ENCODE measurements at regions not wholly inside any gene's neighbourhood (a gene's known extent, or its start where the extent isn't known, plus 50 kb on each side); places are given as distances from the start of the nearest gene placed in this dataset.

DNA sequence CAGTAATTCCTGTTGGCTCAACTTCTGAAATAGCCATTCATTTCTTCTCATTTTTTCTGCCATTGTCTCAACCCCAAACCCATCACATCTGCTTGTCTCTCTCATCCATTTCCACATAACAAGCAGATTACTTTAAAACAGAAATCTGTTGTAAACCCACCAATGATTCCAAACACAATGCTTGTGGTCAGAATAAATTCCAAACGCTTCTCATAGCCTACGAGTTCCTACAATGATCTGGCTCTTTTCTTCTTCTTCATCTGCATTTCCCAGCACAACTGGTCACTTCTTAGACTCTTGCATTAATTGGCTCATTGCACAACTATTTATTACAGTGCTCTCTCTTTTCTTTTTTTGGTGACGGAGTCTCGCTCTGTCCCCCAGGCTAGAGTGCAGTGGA, 364.1 kb downstream of the GATA3 start:
- no peak for ATAC-seq
- DNase-seq, result no peak

DNA sequence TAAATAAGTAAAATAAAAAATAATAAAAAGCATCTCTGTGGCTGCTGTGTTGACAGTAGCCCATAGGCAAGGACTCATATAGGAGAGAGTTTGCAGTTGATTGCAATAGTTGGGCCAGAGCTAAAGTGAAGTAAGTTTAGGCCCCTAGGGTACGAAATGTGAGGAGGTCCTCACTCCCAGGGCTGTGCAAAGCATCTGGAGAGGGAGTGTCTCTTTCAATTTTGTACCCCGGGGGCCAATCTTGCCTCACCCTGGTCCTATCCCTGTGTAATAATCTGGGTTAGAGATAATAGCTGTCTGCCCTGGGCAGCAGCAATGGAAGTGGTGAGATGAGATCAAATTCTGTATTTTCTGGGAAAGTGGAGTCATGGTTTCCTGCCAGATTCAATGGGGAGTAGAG, 365.7 kb downstream of the GATA3 start:
- DNase-seq (no peak), ATAC-seq (no peak)

DNA sequence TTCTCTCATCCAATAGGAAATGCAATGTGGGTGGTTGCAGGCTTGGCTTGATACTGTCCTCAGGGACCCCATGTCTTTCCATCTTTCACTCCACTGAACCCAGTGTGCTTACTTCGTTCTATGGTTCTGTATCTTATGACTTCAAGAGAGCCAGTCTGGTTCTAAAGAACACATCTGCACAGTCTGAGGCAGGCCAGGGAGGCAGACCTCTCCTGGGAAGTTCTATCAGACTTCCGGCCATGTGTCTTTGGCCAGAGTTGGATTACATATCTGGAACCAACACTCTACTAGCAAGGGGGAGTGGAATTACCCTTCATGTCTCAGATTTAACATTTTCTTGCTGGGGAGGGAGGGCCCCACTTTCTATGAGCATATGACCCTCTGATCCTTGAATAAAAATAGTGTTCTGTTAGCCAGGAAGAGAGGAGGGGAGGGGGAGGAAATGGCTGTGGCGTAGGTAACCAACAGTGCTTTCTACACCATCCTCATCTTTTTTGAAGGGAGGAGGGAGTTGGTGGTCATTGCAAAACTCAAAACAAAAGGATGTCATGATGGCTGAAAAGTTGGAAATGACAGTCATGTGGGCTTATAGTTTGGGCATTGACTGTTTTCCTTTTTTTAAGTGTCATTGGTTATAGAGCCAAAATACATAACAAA, 370.2 kb downstream of the GATA3 start:
- no peak for ATAC-seq

DNA sequence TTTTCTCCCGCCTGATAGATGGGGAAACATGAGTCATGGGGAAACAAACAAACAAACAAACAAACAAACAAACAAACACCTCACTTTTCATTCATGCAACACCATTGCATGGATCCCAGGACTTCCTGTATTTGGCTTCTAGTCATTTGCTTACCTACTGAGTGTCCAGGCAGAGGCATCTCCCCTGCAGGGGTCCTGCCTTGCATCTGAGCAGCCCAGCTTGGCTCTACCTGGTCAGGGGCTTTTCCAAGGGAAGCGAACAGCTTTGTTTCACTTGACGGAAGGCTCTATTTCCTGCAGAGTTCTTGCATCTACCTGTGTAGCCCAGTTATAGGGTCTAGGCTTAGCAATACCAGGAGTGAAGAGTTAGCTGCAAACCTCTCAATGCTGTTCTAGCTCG, 374.2 kb downstream of the GATA3 start:
- ATAC-seq (no peak), DNase-seq (no peak)

More for the DNA sequence above, 370.2 kb downstream of the GATA3 start:
- DNase-seq, result no peak

DNA sequence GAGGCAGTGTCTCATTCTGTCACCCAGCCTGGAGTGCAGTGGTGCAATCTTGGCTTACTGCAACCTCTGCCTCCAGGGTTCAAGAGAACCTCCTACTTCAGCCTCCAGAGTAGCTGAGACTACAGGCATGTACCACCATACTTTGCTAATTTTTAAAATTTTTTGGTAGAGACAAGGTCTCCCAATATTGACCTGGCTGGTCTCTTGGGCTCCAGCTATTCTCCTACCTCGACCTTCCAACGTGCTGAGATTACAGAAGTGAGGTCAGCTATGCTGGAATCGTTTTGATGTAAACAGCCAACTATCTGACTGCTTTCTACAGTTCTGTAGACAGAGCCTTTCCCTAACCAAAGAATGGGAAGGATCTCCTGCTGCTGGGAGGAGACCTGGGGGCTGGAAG, 375.8 kb downstream of the GATA3 start:
- no peak for ATAC-seq

DNA sequence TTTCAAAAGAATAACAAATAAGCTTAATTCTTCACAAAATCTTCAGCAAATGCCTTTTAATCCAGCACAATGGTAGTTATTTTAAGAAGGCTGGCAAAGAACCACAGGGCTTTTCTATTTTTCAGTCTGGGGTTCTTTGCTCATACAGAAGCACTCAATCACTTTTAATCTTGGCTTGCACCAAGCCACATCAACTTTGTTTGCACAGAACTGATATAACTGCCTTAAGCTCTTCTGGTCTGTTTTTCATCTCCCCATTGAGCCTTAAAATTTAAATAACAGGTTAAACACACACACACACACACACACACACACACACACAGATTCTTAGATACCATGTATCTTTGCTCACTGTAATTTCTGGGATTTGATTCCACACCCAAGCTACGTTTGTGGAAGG, 377.0 kb downstream of the GATA3 start:
- no peak for ATAC-seq
- DNase-seq, result no peak

More for the DNA sequence above, 375.8 kb downstream of the GATA3 start:
- DNase-seq, result no peak

DNA sequence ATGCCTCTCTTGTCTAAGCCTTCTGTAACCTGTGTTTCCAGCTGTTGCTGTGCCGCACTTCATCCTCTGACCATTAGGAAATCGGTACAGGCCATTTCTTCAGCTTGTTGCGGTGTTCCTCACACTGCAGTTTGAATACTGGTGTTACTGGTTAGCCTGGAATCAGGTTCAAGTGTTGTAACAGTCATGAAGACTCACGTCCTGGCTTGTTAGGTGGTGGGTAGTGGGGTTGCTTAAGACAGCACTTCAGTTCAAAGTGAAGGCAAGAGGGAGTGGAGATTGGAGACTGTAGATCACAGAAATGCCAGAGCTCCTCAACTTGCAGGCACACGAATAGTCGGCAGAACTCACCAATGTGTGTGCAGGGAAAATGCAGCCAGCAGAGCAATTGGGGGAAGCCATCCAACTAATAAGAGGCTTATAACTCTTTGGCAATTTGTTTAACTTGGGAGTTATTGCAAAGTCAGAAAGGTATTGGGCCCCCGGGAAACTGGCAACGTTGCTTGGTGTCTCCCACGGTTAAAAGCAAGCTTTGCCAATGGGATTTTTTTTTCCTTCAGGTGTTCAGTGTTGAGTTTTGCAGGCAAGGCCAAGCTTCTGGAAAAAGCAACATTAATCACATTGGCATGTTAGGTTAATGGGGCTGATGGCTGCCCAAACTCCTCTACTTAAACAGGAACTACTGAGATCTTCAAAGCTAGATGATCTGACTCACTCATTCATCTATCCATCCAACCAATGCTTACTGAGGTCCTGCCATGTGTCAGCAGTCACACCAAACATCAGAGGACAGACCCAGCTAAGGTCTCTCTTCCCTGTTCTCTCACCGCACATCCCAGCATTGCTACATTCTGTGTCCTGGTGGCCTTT, 380.9 kb downstream of the GATA3 start:
- no peak for ATAC-seq

DNA sequence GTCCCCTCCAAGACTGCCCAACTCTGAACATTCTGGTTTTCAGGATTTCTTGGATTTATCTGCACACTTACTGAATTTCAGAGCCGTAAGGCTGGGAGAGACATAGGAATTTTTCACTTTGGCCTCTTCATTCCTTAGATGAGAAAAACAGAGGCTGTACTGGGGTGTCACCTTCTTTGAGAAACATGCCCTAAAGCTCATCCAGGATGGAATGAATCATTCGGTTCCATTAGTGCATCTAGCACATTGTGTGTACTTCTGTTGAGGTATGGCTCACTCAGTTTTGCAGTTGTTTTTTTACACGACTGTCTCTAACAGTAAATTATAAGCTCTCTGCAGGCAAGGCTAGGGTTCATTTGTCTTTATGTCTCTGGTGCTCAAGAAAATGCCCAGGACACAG, 383.4 kb downstream of the GATA3 start:
- DNase-seq (no peak), ATAC-seq (no peak)

More for the DNA sequence above, 380.9 kb downstream of the GATA3 start:
- no peak for DNase-seq

DNA sequence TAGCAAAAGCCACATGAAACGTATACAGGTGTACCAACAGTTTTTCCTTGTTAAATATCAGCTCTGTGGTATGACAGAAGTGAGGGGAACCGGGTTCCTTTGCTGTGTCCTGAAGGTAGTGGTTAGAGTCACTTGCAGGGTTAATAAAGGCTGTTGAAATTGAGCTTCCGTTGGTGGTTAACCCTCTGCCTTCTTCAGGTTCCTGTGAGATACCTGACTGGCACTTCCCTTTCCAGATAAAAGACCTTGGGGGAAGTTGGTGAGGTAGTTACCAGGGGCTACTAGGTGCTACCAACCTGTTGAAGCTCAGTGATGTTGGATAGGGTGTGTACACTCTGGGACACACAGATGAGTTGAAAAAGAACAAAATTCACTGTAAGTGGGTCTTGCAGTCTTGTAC, 384.1 kb downstream of the GATA3 start:
- no peak for DNase-seq
- no peak for ATAC-seq

DNA sequence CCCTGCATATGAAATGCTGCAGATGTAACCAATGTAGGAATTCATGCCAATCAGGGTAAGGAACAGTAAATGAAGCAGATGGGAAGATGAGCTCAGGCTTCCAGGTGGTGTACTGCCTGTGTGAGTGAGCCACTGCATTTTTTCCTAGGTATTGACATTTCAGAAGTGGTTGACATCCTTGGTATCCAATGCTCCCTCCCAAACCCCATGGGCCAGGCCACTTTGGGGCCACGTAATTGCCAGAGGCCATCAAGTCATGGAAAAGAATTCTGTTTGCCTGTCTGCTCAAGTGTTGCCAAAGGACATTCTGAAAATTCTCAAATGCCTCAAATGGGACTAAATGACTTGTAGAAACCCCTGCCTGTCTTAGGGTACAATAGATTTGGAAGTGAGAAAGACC, 384.6 kb downstream of the GATA3 start:
- no peak for ATAC-seq
- DNase-seq, result no peak

DNA sequence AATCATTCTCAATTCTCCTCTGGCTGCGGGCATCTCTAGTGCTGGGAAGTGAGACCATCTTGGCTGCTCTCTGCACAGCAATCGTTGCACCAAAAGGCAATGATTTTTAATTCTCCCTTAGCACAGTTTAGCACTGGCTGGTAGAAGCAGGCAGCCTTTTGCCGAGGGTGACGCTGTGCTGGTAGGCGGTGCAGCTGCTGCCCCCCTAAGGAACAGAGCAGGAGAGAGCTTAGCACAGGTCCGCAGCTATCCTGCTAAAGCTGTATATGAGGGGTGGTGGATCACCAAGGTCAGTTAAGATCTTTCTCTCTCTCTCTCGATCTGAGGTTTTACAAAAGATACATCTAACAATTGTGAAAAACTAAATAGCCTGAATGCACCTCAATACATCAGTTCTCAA, 390.1 kb downstream of the GATA3 start:
- DNase-seq (peak; percentile 53), ATAC-seq (peak; percentile 90)

DNA sequence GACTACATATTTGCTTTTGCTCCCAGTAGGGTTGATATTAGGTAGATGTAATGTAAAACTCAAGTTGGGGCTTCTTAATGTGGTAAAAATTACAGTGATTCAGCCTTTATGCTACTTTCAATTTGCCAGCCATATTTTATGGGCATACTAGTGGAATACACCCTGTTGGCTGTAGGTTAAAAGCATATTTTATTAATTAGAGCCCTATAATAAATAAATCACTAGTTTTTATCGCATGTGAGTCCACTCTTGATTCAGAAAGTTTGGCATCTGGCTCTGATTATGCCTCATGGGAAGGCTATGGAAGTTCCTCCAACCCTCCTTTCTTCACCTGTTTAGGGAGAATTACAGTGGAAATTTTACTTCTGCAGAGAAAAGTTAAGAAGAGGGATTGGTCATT, 390.9 kb downstream of the GATA3 start:
- DNase-seq (no peak), ATAC-seq (no peak)

DNA sequence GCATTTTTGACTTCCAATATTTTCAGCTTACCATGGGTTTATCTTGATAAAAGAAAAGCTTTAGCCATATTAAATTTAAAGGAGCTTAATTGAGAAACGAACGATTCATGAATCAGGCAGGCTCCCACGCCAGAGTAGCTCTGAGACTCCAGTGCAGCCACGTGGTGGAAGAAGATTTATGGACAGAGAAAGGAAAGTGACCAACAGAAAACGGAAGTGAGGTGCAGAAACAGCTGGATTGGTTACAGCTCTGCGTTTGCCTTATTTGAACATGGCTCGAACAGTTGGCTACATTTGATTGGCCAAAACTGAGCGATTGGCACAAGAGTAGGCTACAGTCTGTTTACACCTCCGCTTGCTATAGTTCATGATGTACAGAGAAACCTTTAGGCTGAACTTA, 395.4 kb downstream of the GATA3 start:
- DNase-seq, result no peak
- ATAC-seq, result no peak

DNA sequence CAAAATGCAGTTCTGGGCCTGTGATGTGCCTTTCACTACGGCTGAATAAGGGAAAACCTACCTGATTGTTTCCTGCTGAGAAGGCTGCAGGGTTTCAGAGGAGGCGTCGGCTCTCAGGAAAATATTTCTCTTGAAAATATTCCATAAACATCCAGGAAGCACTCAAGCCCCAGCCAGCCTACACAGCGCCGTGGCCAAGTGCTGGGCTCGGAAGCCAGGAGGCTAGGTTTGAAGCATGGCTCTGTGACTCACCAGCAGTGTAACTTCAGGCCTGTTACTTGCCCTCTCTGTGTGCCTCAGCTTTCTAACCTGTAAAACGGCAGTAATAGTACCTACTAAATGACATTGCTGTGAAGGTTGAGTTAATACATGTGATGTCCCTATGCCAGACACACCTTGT, 399.1 kb downstream of the GATA3 start:
- no peak for ATAC-seq
- no peak for DNase-seq

DNA sequence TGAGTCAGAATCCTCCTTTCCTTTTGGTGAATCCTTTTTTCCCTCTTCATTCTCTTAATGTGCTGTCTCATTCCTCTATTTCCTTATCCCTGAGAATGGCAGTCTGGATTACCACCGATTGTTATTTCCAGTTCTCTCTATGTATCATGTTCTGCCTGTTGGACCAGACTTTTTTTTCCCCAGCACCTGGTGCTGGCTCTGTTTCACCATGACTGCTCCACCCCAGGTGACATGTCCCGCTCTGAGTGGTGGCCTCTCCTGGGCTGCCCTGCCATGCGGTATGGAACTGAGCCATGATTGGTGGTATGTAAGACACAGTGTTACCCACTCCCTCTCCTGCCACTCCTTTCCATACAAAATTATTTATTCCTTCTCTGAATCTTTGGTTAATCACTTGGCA, 399.9 kb downstream of the GATA3 start:
- DNase-seq, result no peak

DNA sequence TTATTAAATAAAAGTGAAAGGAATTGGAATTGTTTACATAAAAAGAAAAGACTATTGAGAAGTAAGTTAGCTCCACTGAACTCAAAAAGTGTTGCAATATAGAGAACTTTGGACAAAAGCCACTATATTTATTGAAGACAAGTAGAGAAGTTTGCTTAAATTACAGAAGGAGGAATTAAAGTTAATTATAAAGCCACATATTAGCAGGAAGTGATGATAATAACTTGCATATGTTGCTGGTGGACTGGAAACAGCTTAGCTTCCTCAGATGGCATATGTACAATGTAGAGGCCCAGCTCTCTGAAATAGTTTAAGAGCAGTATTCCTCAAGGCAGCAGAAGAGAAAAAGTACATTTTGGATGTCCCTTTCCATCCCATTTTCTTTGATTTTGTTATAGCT, 400.7 kb downstream of the GATA3 start:
- ATAC-seq (no peak), DNase-seq (no peak)

More for the DNA sequence above, 399.9 kb downstream of the GATA3 start:
- ATAC-seq, result no peak

DNA sequence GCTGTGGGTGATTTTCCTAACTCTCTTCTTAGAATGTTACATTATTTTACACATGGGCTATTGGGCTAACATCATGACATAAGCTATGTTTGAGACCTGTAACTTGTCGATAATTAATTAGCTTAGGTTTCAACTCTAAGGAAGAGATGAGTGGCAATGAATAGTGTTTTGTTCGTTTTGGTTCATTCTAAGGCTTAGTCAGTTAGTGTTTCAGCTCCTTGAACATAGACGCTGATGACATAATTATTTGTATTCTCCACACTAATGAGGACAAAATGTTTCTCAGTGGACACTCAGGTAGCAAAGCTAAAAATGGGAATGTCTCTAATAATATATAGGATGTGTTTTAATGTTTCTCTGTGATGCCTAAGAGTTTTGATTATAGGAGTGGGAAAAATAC, 401.9 kb downstream of the GATA3 start:
- no peak for ATAC-seq

DNA sequence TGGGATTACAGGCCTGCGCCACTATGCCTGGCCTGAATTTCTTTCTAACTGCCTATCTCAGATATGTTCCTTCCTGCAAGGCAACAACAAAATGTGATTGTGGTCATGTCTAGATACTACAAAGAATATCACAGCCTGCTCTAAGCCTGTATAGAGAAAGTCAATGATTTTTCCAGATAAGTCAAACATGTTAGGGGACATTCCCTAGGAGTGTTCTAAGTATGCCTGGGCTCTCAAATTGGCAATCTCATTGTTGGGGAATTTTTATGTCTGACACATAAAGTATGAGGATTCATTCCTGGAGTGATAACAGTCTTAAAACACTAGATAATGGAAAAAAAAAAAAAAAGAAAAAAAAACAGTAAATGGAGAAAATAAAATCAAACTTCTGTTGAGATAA, 406.1 kb downstream of the GATA3 start:
- ATAC-seq (no peak), DNase-seq (no peak)

More for the DNA sequence above, 401.9 kb downstream of the GATA3 start:
- DNase-seq, result no peak

DNA sequence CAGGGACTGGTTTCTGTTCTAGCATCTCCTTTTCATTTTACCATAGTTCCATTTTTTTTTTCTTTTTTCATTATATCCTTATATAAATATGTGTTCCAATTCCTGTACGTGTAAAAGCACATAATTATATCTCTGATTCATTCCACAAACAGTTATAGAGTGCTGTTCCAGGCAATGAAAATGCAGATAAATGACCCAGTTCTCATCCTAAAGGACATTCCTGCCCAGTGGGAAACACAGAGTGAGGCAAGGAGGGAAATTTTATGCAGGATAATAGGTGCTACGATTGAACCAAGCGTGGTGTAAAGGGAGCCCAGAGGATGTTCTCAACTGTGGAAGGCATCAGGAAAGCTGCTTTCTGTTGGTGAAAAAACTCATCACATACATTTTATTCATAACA, 408.1 kb downstream of the GATA3 start:
- DNase-seq, result no peak
- no peak for ATAC-seq

DNA sequence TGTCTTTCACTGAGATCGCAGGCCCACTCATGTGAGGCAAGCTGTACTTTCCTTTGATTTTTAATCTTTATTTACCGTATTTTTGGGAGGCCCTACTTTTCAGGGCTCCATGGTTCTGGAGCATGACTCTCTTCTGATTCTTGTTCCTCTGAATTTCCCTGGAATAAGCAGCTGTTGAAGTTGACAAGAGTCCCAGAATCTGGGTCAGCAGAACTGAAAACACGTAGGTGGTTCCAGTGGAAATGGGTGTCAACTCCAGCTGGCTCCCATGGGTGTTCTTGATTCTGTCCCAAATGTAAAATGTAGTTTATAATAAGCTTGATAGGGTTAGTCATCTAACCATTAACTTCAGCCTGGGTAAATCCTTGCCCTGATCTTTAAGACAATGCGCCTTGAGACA, 409.4 kb downstream of the GATA3 start:
- DNase-seq, result no peak
- no peak for ATAC-seq

DNA sequence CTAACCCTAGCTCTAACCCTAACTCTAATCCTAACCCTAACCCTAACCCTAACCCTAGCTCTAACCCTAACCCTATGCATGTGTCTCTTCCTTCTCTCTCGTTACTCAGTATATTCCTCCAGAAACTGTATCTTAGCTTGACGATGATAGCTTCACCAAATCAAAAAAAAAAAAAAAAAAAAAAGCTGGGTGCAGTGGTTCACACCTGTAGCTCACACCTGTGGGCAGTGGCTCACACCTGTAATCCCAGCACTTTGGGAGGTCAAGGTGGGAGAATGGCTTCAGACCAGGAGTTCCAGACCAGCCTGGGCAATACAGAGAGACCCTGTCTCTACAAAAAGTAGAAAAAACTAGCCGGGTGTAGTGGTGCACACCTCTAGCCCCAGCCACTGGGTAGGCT, 414.0 kb downstream of the GATA3 start:
- ATAC-seq, result no peak
- DNase-seq, result no peak

DNA sequence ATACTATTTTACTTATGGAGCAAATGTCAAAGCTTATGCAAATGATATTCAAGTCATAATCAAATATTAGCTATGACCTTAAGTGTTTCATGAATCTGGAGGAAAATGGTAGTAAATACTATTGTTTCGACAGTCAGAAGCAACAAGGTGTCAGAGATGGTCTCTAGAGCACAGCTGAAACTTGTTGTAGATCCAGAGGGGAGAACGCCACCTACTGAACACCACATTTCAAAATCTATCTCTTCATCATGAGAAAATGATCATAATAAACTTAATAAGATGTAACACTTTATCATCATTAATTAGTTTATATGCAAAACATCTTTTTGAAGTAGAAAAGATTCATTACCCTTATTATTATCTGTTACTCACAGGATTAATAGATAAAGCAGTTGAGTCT, 418.7 kb downstream of the GATA3 start:
- ATAC-seq, result no peak
- DNase-seq, result no peak

DNA sequence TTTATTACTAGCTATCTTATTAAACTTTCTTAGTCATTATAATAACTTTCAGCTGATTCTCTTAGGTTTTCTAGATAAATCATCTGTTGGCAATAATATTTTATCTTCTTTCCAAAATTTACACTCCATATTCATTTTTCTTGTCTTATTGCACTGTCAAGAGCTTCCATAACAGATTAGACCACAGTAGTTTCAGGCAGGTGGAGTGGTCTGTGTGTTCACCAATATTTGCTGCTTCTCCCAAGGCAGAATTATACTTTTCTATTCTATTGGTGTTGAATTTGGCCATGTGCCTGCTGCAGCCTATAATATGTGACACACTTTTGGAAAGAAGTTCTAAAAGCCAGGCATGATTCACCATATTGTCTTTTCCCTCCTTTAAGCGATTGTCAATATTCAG, 422.8 kb downstream of the GATA3 start:
- ATAC-seq, result no peak
- DNase-seq, result no peak

Measured in stimulated activated naive CD8-positive, alpha-beta T cell treated with anti-CD3 and anti-CD28 coated beads, Interleukin-15, Interleukin-2, amounts not matched to agents 100 U/mL and 50 U/mL, for 24 hours (primary cell).